ENCODE measurements at regions not wholly inside any gene's neighbourhood (a gene's known extent, or its start where the extent isn't known, plus 50 kb on each side); places are given as distances from the start of the nearest gene placed in this dataset.

- TF ChIP-seq MAX (IDR thresholded peaks at IDR 0.05; ENCODE audit: low read depth) (no peak), RXRA (IDR thresholded peaks at IDR 0.05; ENCODE audit: borderline replicate concordance, low read depth) (no peak), YY1 (IDR thresholded peaks at IDR 0.05; ENCODE audit: low read depth) (no peak), GATA2 (CRISPR knock-in tag; IDR thresholded peaks at IDR 0.05) (no peak), IRF3 (IDR thresholded peaks at IDR 0.05; ENCODE audit: low read depth, low read length) (no peak), PBX3 (IDR thresholded peaks at IDR 0.05) (no peak), MEF2A (IDR thresholded peaks at IDR 0.05; ENCODE audit: borderline replicate concordance, low read depth) (no peak), POLR2AphosphoS5 (IDR thresholded peaks at IDR 0.05; ENCODE audit: low read depth, low read length) (no peak), NFIC (IDR thresholded peaks at IDR 0.05; ENCODE audit: borderline replicate concordance) (no peak), EP300 (IDR thresholded peaks at IDR 0.05; ENCODE audit: borderline replicate concordance in 1 of 2, low read depth in 1 of 2, low read length in 1 of 2) (no peak), CTCF (IDR thresholded peaks at IDR 0.05) (no peak), ELF1 (IDR thresholded peaks at IDR 0.05) (no peak), NRF1 (IDR thresholded peaks at IDR 0.05; ENCODE audit: low read depth, low read length) (no peak)
- Histone ChIP-seq H3K27ac (ENCODE audit: low read depth in 2 of 2, low read length in 1 of 2) (no peak overlapping the region), H3K4me2 (no peak overlapping the region), H3K27me3 (ENCODE audit: insufficient read depth) (no peaks in the 10 kb centered on the region), H2AFZ (ENCODE audit: low read depth) (no peak overlapping the region), H4K20me1 (ENCODE audit: insufficient read depth) (no peaks in the 10 kb centered on the region), H3K36me3 (replicated peaks in 1 of 2; ENCODE audit: control insufficient read depth in 1 of 2, insufficient read depth in 2 of 2, low read length in 1 of 2) (no peaks in the 10 kb centered on the region), H3K9ac (no peak overlapping the region), H3K9me3 (no peaks in the 10 kb centered on the region), H3K79me2 (ENCODE audit: insufficient read depth) (no peaks in the 10 kb centered on the region), H3K4me3 (ENCODE audit: low read depth in 2 of 2, low read length in 1 of 2) (no peak overlapping the region), H3F3A (replicated peaks; ENCODE audit: insufficient read depth) (no peaks in the 10 kb centered on the region), H3K4me1 (ENCODE audit: control insufficient read depth in 1 of 2, insufficient read depth in 2 of 2, low read depth in 1 of 2, low read length in 1 of 2) (no peaks in the 10 kb centered on the region), H3K9me2 (no peaks in the 10 kb centered on the region)
- 47% methylated on average over 3 of the region's 3 CpGs for WGBS (ENCODE audit: low lambda C conversion rate)
- ChIA-PET POLR2A (no interaction called here), CTCF (interaction anchor here (0.7 kb wide), 1 partner anchor 10 kb away, joined by 3 read pairs; no protein-coding TSS in a partner anchor)
- no peak for DNase-seq
These were observed 339.2 kb downstream of the SOX2 start for GRCh38 chr3:182050932-182051331.

- WGBS (ENCODE audit: low lambda C conversion rate) = 72% methylated on average over 1 of the region's 1 CpG
- DNase-seq = no peak
- no peak overlapping the region for H2AFZ ChIP-seq (ENCODE audit: low read depth)
- H3K36me3 ChIP-seq (replicated peaks in 1 of 2; ENCODE audit: control insufficient read depth in 1 of 2, insufficient read depth in 2 of 2, low read length in 1 of 2) = no peaks in the 10 kb centered on the region
- no peaks in the 10 kb centered on the region for H3K79me2 ChIP-seq (ENCODE audit: insufficient read depth)
- TF ChIP-seq FOXM1 (IDR thresholded peaks at IDR 0.05; ENCODE audit: low read depth) (no peak), RAD21 (IDR thresholded peaks at IDR 0.05; ENCODE audit: low read length) (no peak), USF1 (IDR thresholded peaks at IDR 0.05; ENCODE audit: borderline replicate concordance, low read depth) (no peak), MEF2A (IDR thresholded peaks at IDR 0.05; ENCODE audit: borderline replicate concordance, low read depth) (no peak), TAF1 (IDR thresholded peaks at IDR 0.05; ENCODE audit: borderline replicate concordance, low read depth, low read length) (no peak), IRF3 (IDR thresholded peaks at IDR 0.05; ENCODE audit: low read depth, low read length) (no peak), EP300 (IDR thresholded peaks at IDR 0.05; ENCODE audit: borderline replicate concordance in 1 of 2, low read depth in 1 of 2, low read length in 1 of 2) (no peak), MXI1 (IDR thresholded peaks at IDR 0.05; ENCODE audit: low read depth, low read length) (no peak), SMC3 (IDR thresholded peaks at IDR 0.05; ENCODE audit: low read depth, low read length) (no peak), RXRA (IDR thresholded peaks at IDR 0.05; ENCODE audit: borderline replicate concordance, low read depth) (no peak), RCOR1 (IDR thresholded peaks at IDR 0.05; ENCODE audit: low read length) (no peak), CTCF (IDR thresholded peaks at IDR 0.05) (no peak)
- no peaks in the 10 kb centered on the region for H3K9me3 ChIP-seq
- H3F3A ChIP-seq (replicated peaks; ENCODE audit: insufficient read depth) = no peaks in the 10 kb centered on the region
- ChIA-PET POLR2A (no interaction called here), CTCF (interaction anchor here (1.1 to 1.2 kb wide), 2 partner anchors 11 to 16 kb away, joined by 3 to 4 read pairs; no protein-coding TSS in a partner anchor)
- no peaks in the 10 kb centered on the region for H4K20me1 ChIP-seq (ENCODE audit: insufficient read depth)
- H3K4me3 ChIP-seq (ENCODE audit: low read depth in 2 of 2, low read length in 1 of 2) = no peak overlapping the region
- no peaks in the 10 kb centered on the region for H3K9me2 ChIP-seq
- no peak overlapping the region for H3K27ac ChIP-seq (ENCODE audit: low read depth in 2 of 2, low read length in 1 of 2)
- H3K9ac ChIP-seq = no peak overlapping the region
- H3K27me3 ChIP-seq (ENCODE audit: insufficient read depth) = no peaks in the 10 kb centered on the region
- no peaks in the 10 kb centered on the region for H3K4me1 ChIP-seq (ENCODE audit: control insufficient read depth in 1 of 2, insufficient read depth in 2 of 2, low read depth in 1 of 2, low read length in 1 of 2)
- H3K4me2 ChIP-seq = no peak overlapping the region
These were observed 340.6 kb downstream of the SOX2 start for GRCh38 chr3:182052332-182052731.

Measured in SK-N-SH (cell line).